Stimulated activated CD8-positive, alpha-beta memory T cell treated with anti-CD3 and anti-CD28 coated beads, Interleukin-12 subunit alpha, Interleukin-12 subunit beta, amount 100 ng/mL, for 1 hour (primary cell): ENCODE measurements at regions not wholly inside any gene's neighbourhood (a gene's known extent, or its start where the extent isn't known, plus 50 kb on each side); places are given as distances from the start of the nearest gene placed in this dataset.

Experiments used
- DNase-seq: peaks from one replicate; pipeline ENCODE4 v3.0.0-alpha.2; 2020; ENCODE audit warnings: low read depth

DNA sequence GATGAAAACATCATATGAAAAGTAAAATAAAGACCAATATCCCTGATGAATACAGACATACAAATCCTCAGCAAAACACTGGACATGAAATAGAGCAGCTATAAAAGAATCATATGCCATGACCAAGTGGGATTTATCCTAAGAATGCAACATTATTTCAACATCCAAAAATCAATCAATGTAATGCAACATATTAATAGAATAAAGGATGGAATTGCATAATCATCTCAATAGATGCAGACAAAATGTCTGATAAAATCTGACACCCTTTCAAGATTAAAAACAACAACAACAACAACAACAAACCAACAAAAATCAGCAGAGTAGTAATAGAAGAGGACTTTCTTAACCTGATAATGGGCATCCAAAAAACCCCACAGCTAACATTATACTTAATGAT is 63.8 kb upstream of the IL1R1 start:
- no peak for DNase-seq

DNA sequence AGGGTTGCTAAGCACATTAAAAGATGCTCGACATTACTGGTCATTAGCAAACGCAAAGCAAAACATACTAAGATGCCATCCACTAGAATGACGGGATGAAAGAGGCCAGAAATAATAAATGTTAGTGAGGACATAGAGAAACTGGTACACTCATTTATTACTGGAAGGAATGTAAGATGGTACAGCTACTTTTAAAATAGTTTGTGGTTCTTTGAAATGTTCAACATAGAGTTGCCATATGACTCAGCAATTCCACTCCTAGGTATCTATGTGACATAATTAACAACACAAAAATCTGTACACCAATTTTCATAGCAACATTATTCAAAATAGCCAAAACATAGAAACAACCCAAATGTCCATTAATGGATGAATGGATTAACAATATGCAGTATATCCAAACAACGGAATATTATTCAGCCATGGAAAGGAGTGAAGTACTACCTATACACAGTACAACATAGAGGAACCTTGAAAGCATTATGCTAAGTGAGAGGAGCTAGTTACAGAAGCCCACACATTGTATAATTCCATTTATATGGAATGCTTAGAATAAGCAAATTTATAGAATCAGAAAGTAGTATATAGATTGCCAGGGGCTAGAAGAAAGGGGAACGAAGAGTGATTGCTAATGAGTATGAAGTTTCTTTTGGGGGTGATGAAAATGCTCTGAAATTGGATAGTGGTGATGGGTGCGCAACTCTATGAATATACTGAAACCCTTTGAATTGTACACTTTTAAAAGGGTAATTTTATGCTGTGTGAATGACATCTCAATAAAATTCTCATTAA is 61.9 kb upstream of the IL1R1 start:
- no peak for DNase-seq

DNA sequence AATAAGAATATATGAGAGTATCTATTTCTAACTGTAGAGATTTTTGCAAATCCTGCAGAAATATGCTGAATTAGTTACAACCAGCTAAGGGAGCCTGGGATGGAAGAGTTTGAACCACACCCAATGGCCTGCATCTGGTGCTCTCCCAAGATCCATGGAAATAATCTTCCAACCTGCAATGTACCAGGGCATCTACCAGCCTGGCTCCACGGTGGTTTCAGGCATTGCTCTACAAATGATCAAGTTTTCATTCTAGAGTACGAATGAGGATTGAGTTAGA is 61.4 kb upstream of the IL1R1 start:
- DNase-seq: no peak

DNA sequence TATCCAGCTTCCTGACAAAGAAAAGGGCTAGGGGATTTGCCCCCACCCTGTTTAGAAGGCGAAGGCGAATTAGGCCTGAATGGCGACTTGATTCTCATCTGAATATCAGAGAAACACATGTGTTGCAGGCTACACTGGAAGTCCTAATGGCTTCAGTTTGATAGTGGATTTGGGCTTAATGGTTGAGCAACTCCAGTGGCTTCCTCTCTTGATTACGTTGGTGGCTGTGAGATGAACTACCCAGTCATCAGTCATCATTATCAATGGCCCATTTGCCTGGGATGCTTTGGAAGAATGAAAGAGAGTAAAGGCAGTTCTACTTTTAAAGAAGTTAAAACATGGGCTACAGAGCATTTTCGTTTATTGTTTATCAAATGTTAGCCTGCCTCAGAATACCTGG is 60.9 kb upstream of the IL1R1 start:
- no peak for DNase-seq

DNA sequence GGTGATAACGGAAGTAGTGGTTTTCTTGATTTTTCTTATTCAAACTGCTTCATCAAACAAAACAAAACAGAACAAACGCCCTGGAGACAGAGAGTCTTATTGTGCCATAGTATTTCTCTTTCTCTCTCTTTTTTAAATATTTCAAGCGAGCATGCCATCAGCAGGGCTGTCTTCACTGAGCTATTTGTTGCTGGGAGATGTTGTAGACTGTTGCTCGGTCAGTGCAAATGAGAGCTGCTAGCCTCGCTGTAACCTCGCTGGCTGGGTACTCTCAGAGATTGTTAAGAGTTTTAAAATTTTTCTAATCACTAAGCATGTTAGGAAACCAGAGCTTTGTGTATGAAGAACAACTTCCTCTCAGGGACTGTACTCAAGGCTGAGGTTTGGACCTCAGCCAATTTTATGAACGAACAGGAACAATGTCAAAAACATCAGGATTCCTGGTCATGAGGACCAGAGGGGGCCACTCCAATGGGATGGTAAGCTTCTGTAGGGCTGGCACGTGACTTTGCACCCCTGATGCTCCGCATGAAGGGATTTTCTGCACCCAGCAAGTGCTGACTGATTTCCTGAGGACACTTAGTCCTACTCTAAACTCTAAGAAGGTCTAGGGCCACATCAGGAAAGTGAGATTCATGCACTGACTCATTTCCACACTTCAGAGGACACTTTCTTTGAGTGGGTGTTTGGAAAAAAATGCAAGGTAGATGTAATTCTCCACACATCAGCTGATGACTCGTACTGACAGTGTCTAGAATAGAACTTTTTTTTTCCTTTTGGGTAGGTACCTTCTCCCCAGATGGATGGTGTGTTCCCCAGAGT is 59.8 kb upstream of the IL1R1 start:
- peak; percentile 18 for DNase-seq

DNA sequence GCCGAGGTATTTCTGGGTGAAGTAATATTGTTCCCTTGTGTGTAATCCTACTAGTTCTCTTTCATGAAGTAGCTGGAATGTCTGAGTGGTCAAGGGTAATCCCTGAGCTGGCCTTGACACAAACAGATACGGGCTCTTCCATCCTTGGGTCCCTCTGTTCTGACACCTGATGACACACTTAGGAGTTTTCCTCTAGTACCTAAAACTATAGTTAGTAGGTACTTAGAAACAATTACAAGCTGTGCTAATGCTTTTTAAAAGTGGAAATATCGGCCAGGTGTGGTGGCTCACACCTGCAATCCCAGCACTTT is 59.2 kb upstream of the IL1R1 start:
- DNase-seq: no peak

DNA sequence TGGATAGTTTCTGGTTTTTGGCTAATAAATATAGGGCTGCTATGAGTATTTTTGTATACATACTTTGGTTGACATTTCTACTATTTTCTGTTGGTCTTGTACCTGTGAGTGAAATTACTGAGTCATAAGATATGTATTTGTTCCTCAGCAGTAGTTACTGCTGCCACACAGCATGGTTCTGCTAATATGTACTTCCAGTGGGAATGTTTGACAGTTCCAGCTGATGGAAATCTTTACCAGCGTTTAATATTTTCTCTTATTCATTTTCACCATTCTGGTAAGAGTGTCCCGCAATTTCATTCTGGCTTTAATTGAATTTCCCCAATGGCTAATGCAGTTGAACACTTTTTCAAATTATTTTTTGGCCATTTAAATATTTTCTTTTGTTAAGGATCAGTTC is 57.9 kb upstream of the IL1R1 start:
- no peak for DNase-seq

DNA sequence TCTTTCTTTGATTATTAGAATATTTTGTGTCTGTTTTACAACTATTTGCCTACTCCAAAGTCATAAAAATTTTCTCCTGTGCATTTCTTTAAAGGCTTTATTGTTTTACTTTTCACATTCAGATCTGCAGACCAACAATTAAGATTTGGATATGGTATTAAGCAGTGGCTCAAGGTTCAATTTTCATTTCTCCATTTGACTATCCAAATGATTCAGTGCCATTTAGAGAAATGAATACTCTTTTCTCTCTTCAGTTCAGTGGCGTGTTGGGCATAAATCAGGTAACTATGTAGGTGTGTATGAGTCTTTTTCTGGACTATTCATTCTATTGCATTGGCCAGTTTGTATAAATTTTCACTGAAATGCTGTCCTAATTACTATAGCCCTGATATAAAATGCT is 57.3 kb upstream of the IL1R1 start:
- DNase-seq: no peak

DNA sequence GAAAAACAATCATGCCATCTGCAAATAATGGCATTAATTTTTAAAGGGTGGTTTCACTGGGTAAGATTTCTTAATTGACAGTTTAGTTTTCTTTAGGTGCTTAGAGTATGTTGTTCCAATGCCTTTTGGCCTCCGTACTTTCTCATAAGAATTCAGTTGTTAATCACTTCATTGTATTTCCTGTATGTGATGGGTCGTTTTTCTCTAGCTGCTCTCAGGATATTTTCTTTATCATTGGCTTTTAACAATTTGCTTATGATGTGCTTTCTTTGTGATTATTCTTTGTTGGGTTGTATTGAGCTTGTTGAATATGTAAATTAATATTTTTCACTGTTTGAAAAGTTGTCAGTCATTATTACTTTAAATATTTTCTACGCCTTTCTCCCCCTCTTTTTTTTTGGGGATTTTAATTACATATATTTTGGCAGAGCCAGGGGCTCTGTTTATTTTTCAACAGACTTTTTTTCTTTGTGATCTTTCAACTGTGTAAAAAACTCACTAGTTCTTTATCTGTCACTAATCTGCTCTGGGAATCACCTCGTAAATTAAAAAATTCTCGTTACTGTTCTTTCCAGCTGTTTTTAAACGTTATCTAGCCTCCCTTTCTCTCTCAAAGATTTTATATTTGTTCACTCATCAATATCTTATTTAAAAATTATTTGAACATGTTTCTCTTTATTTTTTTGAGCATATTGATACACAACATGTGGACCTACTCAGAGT is 56.2 kb upstream of the IL1R1 start:
- DNase-seq: no peak

DNA sequence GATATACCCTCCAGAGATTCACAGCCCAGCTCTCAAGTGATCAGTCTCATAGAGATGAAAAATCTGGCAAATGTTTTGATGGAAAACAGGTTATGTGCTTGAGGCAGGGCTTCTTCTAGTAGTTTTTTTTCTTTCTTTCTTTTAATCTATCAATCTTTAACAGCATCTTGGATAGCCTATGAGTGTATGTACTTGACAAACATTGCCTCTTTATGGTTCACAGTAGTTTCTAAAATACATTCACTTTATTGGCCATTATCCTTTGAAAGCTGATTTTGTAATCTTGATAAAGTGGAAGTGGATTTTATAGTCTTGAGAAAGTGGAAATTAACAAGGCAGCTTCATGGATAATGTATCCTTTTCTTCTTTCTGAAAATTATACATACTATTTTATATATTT is 51.4 kb upstream of the IL1R1 start:
- DNase-seq: no peak

DNA sequence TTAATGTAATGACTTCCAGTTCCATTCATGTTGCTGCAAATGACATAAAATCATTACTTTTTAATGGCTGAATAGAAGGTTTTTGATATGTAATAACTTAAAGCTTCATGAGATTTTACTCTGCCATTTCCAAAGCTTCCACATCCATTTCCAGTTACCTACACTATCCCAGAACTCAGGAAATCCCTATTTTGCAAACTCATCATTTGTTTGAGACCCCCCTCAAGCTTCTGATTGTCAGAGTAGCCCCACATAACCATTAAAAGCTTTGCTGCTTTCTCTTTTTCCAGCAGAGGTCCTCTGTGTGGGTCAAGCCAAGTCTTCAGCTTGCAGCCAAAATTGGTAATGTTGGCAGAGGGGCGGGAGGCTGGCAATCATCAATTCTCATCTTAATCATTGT is 50.6 kb upstream of the IL1R1 start:
- no peak for DNase-seq

DNA sequence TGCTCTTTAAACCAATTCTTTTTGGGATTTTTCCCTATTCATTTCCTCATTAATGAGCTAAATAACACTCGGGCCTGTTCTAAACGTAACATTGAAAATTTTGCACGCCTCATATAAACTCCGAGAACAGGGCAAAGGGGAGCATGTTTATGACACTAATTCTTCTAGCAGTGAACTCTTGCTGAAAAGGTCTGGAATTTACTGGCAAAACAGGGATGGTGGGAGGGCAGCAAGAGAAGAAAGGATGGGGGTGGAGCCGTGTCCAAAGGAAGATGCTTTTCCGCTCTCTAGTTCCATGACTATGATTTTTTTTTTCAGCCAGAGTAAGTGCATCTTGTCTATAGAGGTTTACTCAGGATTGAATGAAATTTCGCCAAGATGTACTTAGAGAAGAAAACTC is 50.0 kb upstream of the IL1R1 start:
- no peak for DNase-seq
